ENCODE measurements at regions not wholly inside any gene's neighbourhood (a gene's known extent, or its start where the extent isn't known, plus 50 kb on each side); places are given as distances from the start of the nearest gene placed in this dataset.

- BruUV-seq (replicated peaks) = no TSS peak
- CTCF ChIA-PET (ENCODE audit: low intra/inter-chr PET ratio, low total read pairs) = no interaction called here
- no peak overlapping the region for H2AFZ ChIP-seq (ENCODE audit: low read length)
Observed at GRCh38 chr4:116824172-116824571, 261.2 kb downstream of the TRAM1L1 start.

More at GRCh38 chr4:116824172-116824571, 261.2 kb downstream of the TRAM1L1 start:
- no peaks in the 10 kb centered on the region for H3K79me2 ChIP-seq (ENCODE audit: insufficient read depth, low read length)
- H3K9ac ChIP-seq (ENCODE audit: insufficient read depth, low read depth, low read length) = no peak overlapping the region
- H3K27me3 ChIP-seq (ENCODE audit: control insufficient read depth in 1 of 2, insufficient read depth in 2 of 2, low read length in 2 of 2) = no peaks in the 10 kb centered on the region
- H3K9me3 ChIP-seq (ENCODE audit: low read length) = no peaks in the 10 kb centered on the region
- no peak for TF ChIP-seq ISX (CRISPR knock-in tag; conservative IDR thresholded peaks at IDR 0.05)
- no peak for TF ChIP-seq ZNF530 (CRISPR knock-in tag; IDR thresholded peaks at IDR 0.05; ENCODE audit: low read depth)
- no peak for TF ChIP-seq CEBPB (IDR thresholded peaks at IDR 0.05; ENCODE audit: borderline replicate concordance, low read depth, low read length)
- TF ChIP-seq CEBPZ (IDR thresholded peaks at IDR 0.05; ENCODE audit: low read length) = no peak
- no peak for TF ChIP-seq ELF1 (CRISPR knock-in tag; IDR thresholded peaks at IDR 0.05)
- TF ChIP-seq MAFK (conservative IDR thresholded peaks at IDR 0.05 in 1 of 2, IDR thresholded peaks at IDR 0.05 in 1 of 2; ENCODE audit: low read length in 2 of 2) = peak; percentile 19 to 35; a peak in 2 of 4 replicates
- TF ChIP-seq ZNF703 (CRISPR knock-in tag; IDR thresholded peaks at IDR 0.05; ENCODE audit: borderline replicate concordance) = no peak
- no peak for TF ChIP-seq ZNF720 (CRISPR knock-in tag; IDR thresholded peaks at IDR 0.05)
- no peak for TF ChIP-seq MIXL1 (CRISPR knock-in tag; IDR thresholded peaks at IDR 0.05)
- peak; percentile 81 for TF ChIP-seq NFE2L2 (IDR thresholded peaks at IDR 0.05; ENCODE audit: low read length)
- TF ChIP-seq ZNF138 (CRISPR knock-in tag; IDR thresholded peaks at IDR 0.05; ENCODE audit: low read depth) = no peak
- no peaks in the 10 kb centered on the region for H3K4me1 ChIP-seq (ENCODE audit: insufficient read depth, low read length)
- intact Hi-C loops (cut with micrococcal nuclease; ENCODE audit: unreplicated experiment) (no loop called here), in situ Hi-C loops (cut with HindIII; ENCODE audit: extremely low pct_ligation_motif_present, low pct_unique_long_range_greater_than_20kb) (no loop called here)
- ATAC-seq = no peak
- no peaks in the 10 kb centered on the region for H4K20me1 ChIP-seq (ENCODE audit: insufficient read depth, low read length)
- no peak overlapping the region for H3K4me2 ChIP-seq (ENCODE audit: low read depth, low read length)
- no peak for DNase-seq (ENCODE audit: low spot score)
- H3K36me3 ChIP-seq (replicated peaks in 1 of 2; ENCODE audit: control insufficient read depth in 1 of 2, insufficient read depth in 2 of 2, low read length in 2 of 2) = no peaks in the 10 kb centered on the region
- H3K4me3 ChIP-seq (replicated peaks in 1 of 3; ENCODE audit: insufficient read depth in 1 of 3, low read depth in 2 of 3, low read length in 3 of 3) = no peak overlapping the region
- H3K27ac ChIP-seq (ENCODE audit: extremely low read length, insufficient read depth, low read length) = no peak overlapping the region
- 1% methylated on average over 2 of the region's 2 CpGs for WGBS (ENCODE audit: low lambda C conversion rate)
- no peak for FAIRE-seq
- POLR2A ChIA-PET = no interaction called here

Data from HepG2 (cell line).